Mesothelial cell of epicardium (in vitro differentiated cells): ENCODE measurements at regions not wholly inside any gene's neighbourhood (a gene's known extent, or its start where the extent isn't known, plus 50 kb on each side); places are given as distances from the start of the nearest gene placed in this dataset.

ENCODE experiments used
- DNase-seq, 2 experiments: peaks; one replicate each; pipeline ENCODE4 v3.0.0; 2021; ENCODE audit warnings: low spot score in 2 of 2; ENCODE audit not compliant: unreplicated experiment in 2 of 2
- H3K27ac Mint-ChIP-seq: 2 replicates; pipeline ENCODE4 v1.8.0; 2021; ENCODE audit warnings: mixed read lengths
- H3K27me3 Mint-ChIP-seq: 2 replicates; pipeline ENCODE4 v1.8.0; 2021; ENCODE audit warnings: low read depth, mixed read lengths
- H3K36me3 Mint-ChIP-seq: 2 replicates; pipeline ENCODE4 v1.8.0; 2021; ENCODE audit warnings: mixed read lengths
- H3K4me1 Mint-ChIP-seq: 2 replicates; pipeline ENCODE4 v1.8.0; 2021; ENCODE audit warnings: mixed read lengths
- H3K4me3 Mint-ChIP-seq: 2 replicates; pipeline ENCODE4 v1.8.0; 2021; ENCODE audit warnings: mild to moderate bottlenecking, moderate library complexity, mixed read lengths
- H3K9me3 Mint-ChIP-seq: 2 replicates; pipeline ENCODE4 v1.8.0; 2021; ENCODE audit warnings: mixed read lengths
- TF ChIP-seq, protein P1 (sequence below): fragments of 200-600 bp; sonication (generic); IDR thresholded peaks from one replicate; pipeline ENCODE4 v1.5.0; 2021; ENCODE audit warnings: antibody characterized with exemption; ENCODE audit not compliant: unreplicated experiment

DNA sequence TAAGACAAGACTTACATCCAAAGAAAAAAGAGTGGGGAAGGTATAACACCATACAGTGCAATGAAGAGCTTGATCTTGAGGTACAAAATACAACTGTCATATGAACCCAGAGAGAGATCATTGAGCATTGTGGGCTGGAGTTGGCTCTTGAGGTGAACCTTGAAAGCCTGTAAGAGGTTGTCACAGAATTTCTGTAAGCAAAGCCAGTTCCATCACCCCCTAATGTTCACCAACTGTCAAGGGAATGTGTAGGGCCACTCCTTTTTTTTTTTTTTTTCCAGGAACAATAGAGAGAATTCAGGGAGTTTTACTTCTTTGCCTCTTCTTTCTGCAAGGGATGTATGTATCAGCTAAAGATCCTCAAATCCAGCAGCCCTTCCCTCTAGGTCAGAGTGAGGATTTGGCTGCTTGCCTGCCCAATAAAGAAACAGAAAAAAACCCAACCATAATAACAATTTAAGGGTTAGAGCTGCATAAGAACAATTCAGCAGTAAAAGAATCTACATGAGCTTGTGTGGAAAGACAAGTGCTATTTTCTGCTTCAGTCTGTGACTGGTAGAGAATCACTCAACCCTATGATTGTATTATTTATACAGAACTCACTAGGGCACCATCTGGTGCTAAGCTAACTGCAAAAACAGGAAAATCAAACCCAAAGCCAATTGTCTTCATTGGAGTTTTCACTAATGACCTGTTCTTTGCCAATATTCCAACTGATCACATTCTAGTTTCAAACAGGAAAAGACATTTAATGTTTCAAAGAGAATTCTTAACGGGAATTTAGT lies 217.5 kb upstream of the TEX13C start:
- TF ChIP-seq, protein P1, sequence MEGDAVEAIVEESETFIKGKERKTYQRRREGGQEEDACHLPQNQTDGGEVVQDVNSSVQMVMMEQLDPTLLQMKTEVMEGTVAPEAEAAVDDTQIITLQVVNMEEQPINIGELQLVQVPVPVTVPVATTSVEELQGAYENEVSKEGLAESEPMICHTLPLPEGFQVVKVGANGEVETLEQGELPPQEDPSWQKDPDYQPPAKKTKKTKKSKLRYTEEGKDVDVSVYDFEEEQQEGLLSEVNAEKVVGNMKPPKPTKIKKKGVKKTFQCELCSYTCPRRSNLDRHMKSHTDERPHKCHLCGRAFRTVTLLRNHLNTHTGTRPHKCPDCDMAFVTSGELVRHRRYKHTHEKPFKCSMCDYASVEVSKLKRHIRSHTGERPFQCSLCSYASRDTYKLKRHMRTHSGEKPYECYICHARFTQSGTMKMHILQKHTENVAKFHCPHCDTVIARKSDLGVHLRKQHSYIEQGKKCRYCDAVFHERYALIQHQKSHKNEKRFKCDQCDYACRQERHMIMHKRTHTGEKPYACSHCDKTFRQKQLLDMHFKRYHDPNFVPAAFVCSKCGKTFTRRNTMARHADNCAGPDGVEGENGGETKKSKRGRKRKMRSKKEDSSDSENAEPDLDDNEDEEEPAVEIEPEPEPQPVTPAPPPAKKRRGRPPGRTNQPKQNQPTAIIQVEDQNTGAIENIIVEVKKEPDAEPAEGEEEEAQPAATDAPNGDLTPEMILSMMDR: no peak
- Mint-ChIP-seq H3K27me3 (no peaks in the 10 kb centered on the region), H3K9me3 (no peaks in the 10 kb centered on the region), H3K4me1 (no peaks in the 10 kb centered on the region), H3K36me3 (no peaks in the 10 kb centered on the region), H3K27ac (no peak overlapping the region), H3K4me3 (no peak overlapping the region)
- no peak for DNase-seq

DNA sequence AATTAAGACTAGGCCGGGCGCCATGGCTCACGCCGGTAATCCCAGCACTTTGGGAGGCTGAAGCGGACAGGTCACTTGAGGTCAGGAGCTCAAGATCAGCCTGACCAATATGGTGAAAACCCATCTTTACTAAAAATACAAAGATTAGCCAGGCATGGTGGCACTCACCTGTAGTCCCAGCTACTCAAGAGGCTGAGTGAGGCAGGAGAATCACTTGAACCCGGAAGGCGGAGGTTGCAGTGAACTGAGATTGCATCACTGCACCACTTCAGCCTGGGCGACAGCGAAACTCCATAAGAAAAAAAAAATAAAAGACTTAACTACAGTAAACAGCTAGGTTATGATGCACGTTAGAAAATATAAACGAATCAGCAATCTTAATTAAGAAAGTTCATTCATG lies 216.0 kb upstream of the TEX13C start:
- no peak overlapping the region for H3K27ac Mint-ChIP-seq
- no peak for DNase-seq
- H3K4me1 Mint-ChIP-seq: no peaks in the 10 kb centered on the region
- H3K36me3 Mint-ChIP-seq: no peaks in the 10 kb centered on the region
- TF ChIP-seq, protein P1: no peak
- H3K9me3 Mint-ChIP-seq: no peaks in the 10 kb centered on the region
- no peaks in the 10 kb centered on the region for H3K27me3 Mint-ChIP-seq
- no peak overlapping the region for H3K4me3 Mint-ChIP-seq

DNA sequence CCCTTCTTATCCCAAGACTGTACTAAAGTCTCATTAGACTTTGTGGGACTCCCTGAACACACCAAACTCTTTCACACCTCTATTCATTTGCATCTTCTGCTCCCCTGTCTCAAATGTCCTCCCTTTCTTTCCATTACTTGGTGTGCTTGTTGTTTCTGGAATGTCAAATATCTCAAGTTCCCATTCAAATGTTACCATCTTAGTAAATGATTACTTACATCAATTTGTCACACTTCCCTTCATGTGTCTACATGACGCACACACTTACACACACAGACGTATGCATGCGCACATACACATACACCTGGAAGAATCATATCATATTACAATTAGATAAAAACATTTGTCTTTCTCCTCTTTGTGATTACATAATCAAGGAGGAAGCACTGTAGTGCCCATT lies 210.8 kb upstream of the TEX13C start:
- Mint-ChIP-seq H3K4me1 (no peaks in the 10 kb centered on the region), H3K4me3 (no peak overlapping the region), H3K27ac (no peak overlapping the region), H3K9me3 (peaks cover 3% of the 10 kb centered on the region), H3K36me3 (no peaks in the 10 kb centered on the region), H3K27me3 (peaks cover 2% of the 10 kb centered on the region)
- DNase-seq: no peak
- TF ChIP-seq, protein P1: no peak

DNA sequence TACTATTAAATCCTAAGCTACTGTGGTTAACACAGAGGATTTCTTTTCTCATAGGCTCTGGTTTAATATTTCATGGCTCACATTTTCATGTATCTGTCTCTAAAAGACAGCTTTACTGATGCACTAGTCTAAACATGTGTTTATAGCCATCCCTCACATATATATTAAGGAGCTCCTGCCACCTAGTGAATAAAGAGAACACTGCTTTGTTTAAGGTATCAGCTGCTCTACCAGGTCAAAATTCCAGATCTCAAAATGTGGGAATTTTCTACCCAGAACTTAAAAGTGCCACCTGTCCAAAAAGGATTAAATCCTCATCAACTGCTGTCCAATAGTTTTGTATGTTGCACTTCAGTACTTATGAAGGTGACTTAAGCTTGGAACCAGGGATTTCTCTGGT lies 188.5 kb upstream of the TEX13C start:
- H3K36me3 Mint-ChIP-seq: no peaks in the 10 kb centered on the region
- H3K4me1 Mint-ChIP-seq: no peaks in the 10 kb centered on the region
- H3K9me3 Mint-ChIP-seq: peaks cover 6% of the 10 kb centered on the region
- no peak for DNase-seq
- TF ChIP-seq, protein P1: no peak
- no peaks in the 10 kb centered on the region for H3K27me3 Mint-ChIP-seq
- no peak overlapping the region for H3K4me3 Mint-ChIP-seq
- no peak overlapping the region for H3K27ac Mint-ChIP-seq

DNA sequence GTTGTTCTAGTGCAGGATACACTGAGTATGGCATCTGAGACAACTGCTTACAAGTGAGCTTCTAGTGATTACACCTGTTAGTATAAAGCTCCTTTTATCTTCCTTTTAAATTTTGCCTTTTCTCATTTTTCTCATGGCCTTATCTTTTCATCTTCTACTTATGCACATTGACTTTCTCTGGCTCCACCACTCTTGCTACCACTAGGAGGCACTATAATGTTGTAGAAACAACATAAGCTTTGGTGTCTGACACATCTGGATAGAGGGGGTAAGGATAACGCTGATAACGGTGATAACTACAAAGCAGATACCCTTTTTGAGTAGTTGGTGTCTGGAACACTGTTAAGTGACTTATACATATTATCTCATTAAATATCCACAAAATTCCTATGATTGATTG lies 187.4 kb upstream of the TEX13C start:
- H3K4me3 Mint-ChIP-seq: no peak overlapping the region
- no peaks in the 10 kb centered on the region for H3K4me1 Mint-ChIP-seq
- TF ChIP-seq, protein P1: peak; percentile 22

DNA sequence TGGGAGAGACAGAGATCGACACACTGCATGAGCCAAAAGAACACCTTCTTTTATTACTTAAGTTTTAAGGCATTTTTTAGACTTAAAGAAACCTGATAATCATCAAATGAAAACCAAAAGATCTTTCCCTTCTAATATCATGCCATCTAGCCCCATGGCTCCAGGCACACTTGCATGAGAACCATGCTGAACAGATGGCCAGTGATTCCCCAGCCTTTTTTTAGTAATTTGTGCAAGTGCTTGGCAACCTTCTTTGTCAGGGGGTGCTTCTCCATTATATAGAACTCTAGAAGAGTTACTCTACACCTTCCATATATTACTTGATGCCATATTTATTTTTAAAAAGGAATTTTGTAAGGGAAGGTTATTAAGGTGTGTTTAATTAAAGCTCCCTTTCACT lies 182.2 kb upstream of the TEX13C start:
- Mint-ChIP-seq H3K9me3 (no peaks in the 10 kb centered on the region), H3K4me1 (no peaks in the 10 kb centered on the region), H3K27ac (no peak overlapping the region), H3K36me3 (no peaks in the 10 kb centered on the region), H3K27me3 (no peaks in the 10 kb centered on the region), H3K4me3 (no peak overlapping the region)
- DNase-seq: no peak
- TF ChIP-seq, protein P1: no peak

More for the DNA sequence above, 187.4 kb upstream of the TEX13C start:
- no peak for DNase-seq
- no peak overlapping the region for H3K27ac Mint-ChIP-seq
- H3K9me3 Mint-ChIP-seq: peaks cover 6% of the 10 kb centered on the region
- no peaks in the 10 kb centered on the region for H3K36me3 Mint-ChIP-seq
- no peaks in the 10 kb centered on the region for H3K27me3 Mint-ChIP-seq
